Colonic mucosa (tissue), 4 donors: ENCODE measurements at regions not wholly inside any gene's neighbourhood (a gene's known extent, or its start where the extent isn't known, plus 50 kb on each side); places are given as distances from the start of the nearest gene placed in this dataset.

Experiments used
- DNase-seq: peaks from one replicate; pipeline ENCODE4 v3.0.0-alpha.2; 2020
- H3K27ac ChIP-seq: fragments of 200-600 bp; one replicate; pipeline ENCODE4 v1.8.0; 2021
- H3K27me3 ChIP-seq: fragments of 200-600 bp; one replicate; pipeline ENCODE4 v1.8.0; 2021
- H3K36me3 ChIP-seq: fragments of 200-600 bp; one replicate; pipeline ENCODE4 v1.8.0; 2021
- H3K4me1 ChIP-seq: fragments of 200-600 bp; one replicate; pipeline ENCODE4 v1.8.0; 2021; ENCODE audit warnings: mild to moderate bottlenecking
- H3K4me3 ChIP-seq: fragments of 200-600 bp; one replicate; pipeline ENCODE4 v1.8.0; 2021
- H3K9ac ChIP-seq, 2 donors: one replicate each; pipeline ENCODE4 v1.7.0; 2013; ENCODE audit warnings: control low read depth in 2 of 2, low read depth in 2 of 2, low read length in 2 of 2
- H3K9me3 ChIP-seq: fragments of 200-600 bp; one replicate; pipeline ENCODE4 v1.8.0; 2021
- CTCF ChIP-seq: fragments of 200-600 bp; IDR thresholded peaks from one replicate; pipeline ENCODE4 v1.8.0; 2022; ENCODE audit warnings: antibody characterized with exemption, mild to moderate bottlenecking
- intact Hi-C: fragments of 100-400 bp; cut with DNase I; formaldehyde crosslinking; loops from one replicate; pipeline ENCODE4 v1.14.1; 2022
- donor health status: healthy.
- donor health status: DM: no; HTN: no; CAD: no.
- donor health status: DM: no; HTN: no; CAD: no.

DNA sequence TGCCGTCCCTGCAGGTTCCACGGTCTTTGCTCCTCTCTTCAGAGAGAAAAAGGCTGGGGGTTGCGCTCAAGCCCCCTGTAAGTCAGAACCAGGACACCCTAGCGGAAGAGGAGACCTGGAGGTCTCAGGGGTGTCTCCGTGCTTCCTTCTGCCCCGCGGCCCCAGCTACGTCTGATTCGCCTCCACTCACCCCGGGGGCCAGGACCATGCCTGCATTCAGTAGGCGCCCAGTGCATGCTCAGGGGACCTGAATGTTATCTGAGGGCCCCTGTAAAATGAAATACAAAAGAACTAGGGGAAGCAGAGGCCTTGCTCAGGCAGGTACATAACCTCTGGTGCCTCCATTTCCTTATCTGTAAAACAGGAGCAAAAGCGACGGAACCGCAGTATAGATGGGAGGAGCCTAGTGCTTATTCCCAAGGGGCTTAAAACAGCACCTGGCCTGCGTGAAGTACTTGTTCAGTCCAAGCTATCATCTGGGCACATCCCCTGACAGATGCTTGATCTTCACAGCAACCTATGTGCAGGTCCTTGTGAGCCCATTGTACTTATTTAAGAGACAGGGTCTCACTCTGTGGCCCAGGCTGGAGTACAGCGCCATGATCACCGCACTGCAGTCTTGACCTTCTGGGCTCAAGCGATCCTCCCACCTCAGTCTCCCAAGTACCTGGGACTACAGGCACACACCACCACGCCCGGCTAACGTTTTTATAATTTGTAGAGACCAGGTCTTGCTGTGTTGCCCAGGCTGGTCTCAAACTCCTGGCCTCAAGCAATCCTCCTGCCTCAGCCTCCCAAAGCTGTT, 110.3 kb upstream of the NCOR2 start:
- Histone ChIP-seq H3K27ac (no peak overlapping the region), H3K36me3 (no peaks in the 10 kb centered on the region), H3K9me3 (no peaks in the 10 kb centered on the region), H3K4me3 (no peak overlapping the region), H3K9ac (no peak overlapping the region), H3K4me1 (no peaks in the 10 kb centered on the region), H3K27me3 (no peaks in the 10 kb centered on the region)
- TF ChIP-seq CTCF: no peak
- DNase-seq: no peak
- intact Hi-C loops: no loop called here

- Histone ChIP-seq H3K36me3 (no peaks in the 10 kb centered on the region), H3K9me3 (no peaks in the 10 kb centered on the region), H3K27ac (no peak overlapping the region), H3K4me1 (no peaks in the 10 kb centered on the region), H3K9ac (no peak overlapping the region), H3K4me3 (no peak overlapping the region), H3K27me3 (no peaks in the 10 kb centered on the region)
- no peak for DNase-seq
- intact Hi-C loops: no loop called here
- no peak for TF ChIP-seq CTCF
These were observed 109.5 kb upstream of the NCOR2 start for GRCh38 chr12:124676714-124677462.

DNA sequence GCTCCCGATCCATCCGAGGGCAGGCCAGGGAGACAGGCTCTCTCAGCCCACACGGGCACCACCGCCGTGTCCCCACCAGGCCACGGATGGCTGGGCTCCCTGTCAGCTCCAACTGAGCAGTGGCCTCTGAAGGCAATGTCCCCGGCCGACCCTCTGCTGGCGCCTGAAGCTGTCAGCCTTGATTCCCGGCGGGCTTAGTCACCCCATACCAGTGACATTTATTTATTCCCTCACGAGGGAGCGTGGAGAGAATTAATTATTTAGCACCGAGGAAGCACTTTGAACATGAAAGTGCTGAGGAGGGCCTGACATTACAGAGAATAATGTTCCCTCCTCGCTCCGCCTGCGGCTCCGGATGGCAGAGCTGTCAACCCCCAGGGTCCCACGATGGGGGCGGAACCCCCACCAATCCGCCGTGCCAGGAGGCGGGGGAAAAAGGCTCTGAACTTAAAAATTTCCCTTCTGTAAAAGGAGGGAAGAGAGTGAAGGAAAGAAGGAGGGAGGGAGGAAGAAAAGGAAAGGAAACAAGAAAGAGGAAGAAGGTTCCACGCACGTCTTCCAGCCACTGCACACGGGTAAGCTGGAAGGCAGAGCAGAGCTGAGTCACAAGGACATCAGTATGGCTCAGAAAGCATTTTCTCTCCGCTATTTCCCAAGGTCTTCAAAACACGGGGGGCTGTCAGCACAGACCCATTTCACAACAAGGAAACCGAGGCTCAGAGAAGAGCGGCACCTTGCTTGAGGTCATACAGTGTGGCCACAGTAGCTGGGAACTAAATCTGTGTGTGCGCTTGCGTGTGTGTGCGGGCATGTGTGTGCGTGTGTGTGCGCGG, 108.7 kb upstream of the NCOR2 start:
- H3K9ac ChIP-seq: no peak overlapping the region
- no peak for DNase-seq

DNA sequence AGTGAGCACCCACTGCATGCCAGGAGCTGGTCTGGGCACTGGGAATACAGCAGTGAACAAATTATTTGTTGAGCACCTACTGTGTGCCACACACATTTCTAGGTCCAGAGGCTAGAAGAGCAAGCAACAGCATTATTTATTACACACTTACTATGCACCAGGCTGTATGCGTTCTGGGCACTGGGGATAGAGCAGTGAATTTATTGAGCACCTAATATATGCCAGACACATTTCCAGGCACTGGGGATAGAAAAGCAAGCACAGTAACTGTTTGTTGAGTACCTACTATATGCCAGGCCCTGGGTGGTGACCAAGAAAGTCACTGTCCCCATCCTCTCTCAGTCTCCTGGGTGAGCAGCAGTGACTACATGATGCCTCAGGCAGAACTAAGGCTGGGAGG, 107.5 kb upstream of the NCOR2 start:
- no peaks in the 10 kb centered on the region for H3K27me3 ChIP-seq
- H3K9ac ChIP-seq: no peak overlapping the region
- no peak for TF ChIP-seq CTCF
- no peaks in the 10 kb centered on the region for H3K9me3 ChIP-seq
- H3K36me3 ChIP-seq: no peaks in the 10 kb centered on the region
- DNase-seq: no peak
- H3K27ac ChIP-seq: no peak overlapping the region
- intact Hi-C loops: no loop called here
- no peak overlapping the region for H3K4me3 ChIP-seq
- no peaks in the 10 kb centered on the region for H3K4me1 ChIP-seq

More for the DNA sequence above, 108.7 kb upstream of the NCOR2 start:
- Histone ChIP-seq H3K27ac (no peak overlapping the region), H3K27me3 (no peaks in the 10 kb centered on the region), H3K4me1 (no peaks in the 10 kb centered on the region), H3K9me3 (no peaks in the 10 kb centered on the region), H3K4me3 (no peak overlapping the region), H3K36me3 (no peaks in the 10 kb centered on the region)
- TF ChIP-seq CTCF: no peak
- intact Hi-C loops: no loop called here
